ENCODE measurements at regions not wholly inside any gene's neighbourhood (a gene's known extent, or its start where the extent isn't known, plus 50 kb on each side); places are given as distances from the start of the nearest gene placed in this dataset.

DNA sequence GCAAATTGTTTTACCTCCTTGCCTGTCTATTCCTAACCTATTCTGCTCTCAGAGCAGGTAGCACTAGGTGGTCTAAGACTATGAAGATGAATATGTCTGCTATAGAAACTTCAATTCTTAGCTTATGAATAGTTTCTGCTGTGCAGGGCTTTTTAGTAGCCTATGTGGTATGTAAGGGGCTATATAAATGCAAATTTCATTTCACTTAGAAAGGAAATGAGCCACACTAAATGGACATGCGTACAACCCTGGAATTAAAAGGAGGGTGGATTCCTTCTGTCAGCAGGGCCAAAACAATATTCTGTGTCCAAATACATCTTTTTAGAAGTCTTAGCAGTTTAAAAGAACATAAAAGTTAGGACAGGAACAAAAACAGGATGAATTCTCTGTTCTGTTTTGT lies 163.9 kb upstream of the GEMIN8 start:
- Mint-ChIP-seq H3K27ac (no peak overlapping the region), H3K9me3 (no peaks in the 10 kb centered on the region), H3K4me1 (no peaks in the 10 kb centered on the region), H3K27me3 (no peaks in the 10 kb centered on the region), H3K36me3 (ENCODE audit: low read depth) (no peaks in the 10 kb centered on the region), H3K4me3 (no peak overlapping the region)
- intact Hi-C loops (cut with micrococcal nuclease): no loop called here
- DNase-seq: no peak

DNA sequence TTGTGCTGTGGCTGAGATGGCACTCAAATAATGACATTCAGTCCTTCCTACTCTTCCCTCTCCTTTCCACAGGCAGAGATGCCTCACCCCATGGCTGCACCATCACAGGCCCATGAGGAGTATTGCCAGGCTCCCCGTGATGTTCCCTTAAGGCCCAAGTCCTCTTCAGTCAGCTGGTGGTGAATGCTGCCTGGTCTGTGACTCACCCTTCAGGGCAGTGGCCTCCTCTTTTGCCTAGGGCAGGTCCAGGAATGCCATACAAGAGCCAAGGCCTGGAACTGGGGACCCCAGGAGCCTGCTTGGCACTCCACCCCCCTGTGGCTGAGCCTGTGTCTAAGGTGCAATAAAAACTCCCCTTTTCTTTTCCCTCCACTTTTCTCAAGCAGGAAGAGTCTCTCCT lies 144.2 kb upstream of the GEMIN8 start:
- DNase-seq: no peak
- intact Hi-C loops (cut with micrococcal nuclease): no loop called here
- Mint-ChIP-seq H3K27ac (no peak overlapping the region), H3K4me1 (no peaks in the 10 kb centered on the region), H3K9me3 (no peaks in the 10 kb centered on the region), H3K4me3 (no peak overlapping the region), H3K36me3 (ENCODE audit: low read depth) (no peaks in the 10 kb centered on the region), H3K27me3 (no peaks in the 10 kb centered on the region)

DNA sequence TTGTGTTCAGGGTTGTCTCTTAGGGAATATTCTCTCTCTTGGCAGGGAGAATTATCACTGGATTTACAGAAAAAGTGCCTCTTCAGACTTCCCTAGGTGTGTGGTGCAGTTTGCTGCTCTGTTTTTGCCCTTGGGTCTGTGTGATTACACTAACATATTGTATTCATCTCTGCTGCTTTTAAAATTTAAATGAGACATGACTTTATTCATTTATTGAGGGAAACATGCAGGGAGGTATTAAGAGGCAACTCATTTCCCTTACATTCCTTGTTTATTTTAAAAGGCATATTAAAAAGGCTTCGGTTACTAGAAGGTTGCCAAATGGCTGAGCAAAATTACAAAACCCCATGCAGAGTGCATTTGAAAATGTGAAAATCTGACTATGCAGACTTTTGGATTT lies 135.1 kb upstream of the GEMIN8 start:
- Mint-ChIP-seq H3K9me3 (no peaks in the 10 kb centered on the region), H3K27me3 (no peaks in the 10 kb centered on the region), H3K36me3 (ENCODE audit: low read depth) (no peaks in the 10 kb centered on the region), H3K4me3 (no peak overlapping the region), H3K4me1 (no peaks in the 10 kb centered on the region), H3K27ac (no peak overlapping the region)
- intact Hi-C loops (cut with micrococcal nuclease): no loop called here
- no peak for DNase-seq

DNA sequence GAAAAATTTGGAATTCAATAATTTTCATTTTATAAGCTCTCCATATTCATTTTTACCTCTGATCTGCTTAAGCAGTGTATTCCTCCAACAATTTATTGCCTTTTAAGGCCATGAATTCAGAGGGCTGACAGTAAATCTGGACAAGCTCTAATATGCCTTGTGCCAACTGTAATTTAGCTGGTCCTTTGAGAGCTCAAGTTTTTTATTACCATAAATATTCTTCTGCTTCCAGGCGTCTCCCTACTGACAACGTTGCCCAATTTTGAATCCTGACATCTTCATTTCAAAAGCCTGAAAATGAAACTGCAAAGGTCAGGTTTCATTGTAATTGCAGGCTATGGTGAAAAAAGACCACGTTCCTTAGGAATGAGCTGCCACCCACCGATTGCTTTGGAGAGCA lies 95.8 kb upstream of the GEMIN8 start:
- H3K36me3 Mint-ChIP-seq (ENCODE audit: low read depth): no peaks in the 10 kb centered on the region

DNA sequence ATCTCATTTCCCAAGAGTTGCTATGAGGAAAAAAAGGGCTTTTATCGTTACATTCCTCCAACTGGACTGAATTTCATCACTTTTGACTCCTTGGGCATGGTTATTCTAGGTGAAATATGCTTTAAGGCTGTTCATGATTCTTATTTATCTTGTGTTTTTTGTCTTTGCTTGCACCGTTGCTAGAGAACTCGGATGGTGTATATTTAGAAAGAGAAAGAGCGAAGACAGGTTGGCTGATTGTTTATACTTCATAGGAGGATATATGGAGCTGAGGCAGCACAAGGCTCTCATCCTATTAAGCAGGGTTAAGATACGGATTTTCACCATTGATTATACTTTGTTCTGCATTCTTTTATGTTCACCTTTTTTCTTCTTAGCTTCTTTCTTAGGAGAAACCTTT lies 94.9 kb upstream of the GEMIN8 start:
- no peak overlapping the region for H3K27ac Mint-ChIP-seq
- H3K27me3 Mint-ChIP-seq: no peaks in the 10 kb centered on the region
- DNase-seq: no peak
- no peak overlapping the region for H3K4me3 Mint-ChIP-seq
- no peaks in the 10 kb centered on the region for H3K36me3 Mint-ChIP-seq (ENCODE audit: low read depth)
- H3K9me3 Mint-ChIP-seq: no peaks in the 10 kb centered on the region
- H3K4me1 Mint-ChIP-seq: no peaks in the 10 kb centered on the region
- intact Hi-C loops (cut with micrococcal nuclease): no loop called here

More for the DNA sequence above, 95.8 kb upstream of the GEMIN8 start:
- intact Hi-C loops (cut with micrococcal nuclease): no loop called here
- DNase-seq: no peak
- H3K27ac Mint-ChIP-seq: no peak overlapping the region
- H3K27me3 Mint-ChIP-seq: no peaks in the 10 kb centered on the region
- no peak overlapping the region for H3K4me3 Mint-ChIP-seq
- no peaks in the 10 kb centered on the region for H3K9me3 Mint-ChIP-seq
- H3K4me1 Mint-ChIP-seq: no peaks in the 10 kb centered on the region

DNA sequence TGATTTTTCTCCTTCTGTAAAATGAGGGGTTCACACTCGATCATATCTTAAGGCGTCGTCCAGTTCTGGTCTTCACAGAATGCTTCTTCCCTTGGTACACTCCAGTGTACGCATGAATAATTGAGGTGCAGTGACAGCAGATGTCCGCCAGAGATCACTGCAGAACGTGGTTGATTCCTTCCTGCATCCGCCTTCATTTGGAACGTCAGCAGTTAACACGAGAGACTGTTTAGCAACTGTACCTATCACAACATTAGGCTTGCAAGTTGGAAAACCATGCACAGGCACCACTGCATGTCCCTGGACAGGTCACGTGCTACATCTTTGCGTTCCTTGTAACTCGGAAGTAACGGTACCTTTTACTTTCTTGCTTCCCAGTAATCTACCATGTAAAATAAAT lies 66.0 kb upstream of the GEMIN8 start:
- H3K36me3 Mint-ChIP-seq (ENCODE audit: low read depth): no peaks in the 10 kb centered on the region
- H3K4me3 Mint-ChIP-seq: no peak overlapping the region
- no peak overlapping the region for H3K27ac Mint-ChIP-seq
- H3K4me1 Mint-ChIP-seq: no peaks in the 10 kb centered on the region
- peak; percentile 76 for DNase-seq
- peaks cover 1% of the 10 kb centered on the region for H3K27me3 Mint-ChIP-seq
- no peaks in the 10 kb centered on the region for H3K9me3 Mint-ChIP-seq
- intact Hi-C loops (cut with micrococcal nuclease): loop anchor here (2.0 kb wide), 2 partner anchors 433 to 1047 kb away; partner anchors contain the start of gene GLRA2

DNA sequence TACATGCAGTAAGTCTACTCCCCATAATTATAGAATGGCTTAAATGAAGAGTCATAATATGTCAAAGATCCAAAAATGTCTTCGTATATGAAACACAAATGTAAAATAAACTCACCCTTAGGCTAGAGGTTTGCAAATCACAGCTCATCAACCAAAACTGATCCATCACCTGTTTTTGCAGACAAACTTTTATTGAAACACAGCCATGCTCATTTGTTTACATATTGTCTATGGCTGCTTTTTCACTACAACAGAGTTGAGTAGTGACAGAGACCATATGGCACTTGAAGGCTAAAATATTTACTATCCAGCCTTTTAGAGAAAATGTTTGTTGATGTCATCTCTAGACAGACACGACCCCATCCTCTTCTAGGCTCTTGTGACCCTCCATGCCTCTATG lies 64.5 kb upstream of the GEMIN8 start:
- no peak overlapping the region for H3K4me3 Mint-ChIP-seq
- H3K27ac Mint-ChIP-seq: no peak overlapping the region
- H3K4me1 Mint-ChIP-seq: no peaks in the 10 kb centered on the region
- DNase-seq: no peak
- no peaks in the 10 kb centered on the region for H3K9me3 Mint-ChIP-seq
- no peaks in the 10 kb centered on the region for H3K36me3 Mint-ChIP-seq (ENCODE audit: low read depth)
- intact Hi-C loops (cut with micrococcal nuclease): loop anchor here (2.0 kb wide), 2 partner anchors 435 to 1049 kb away; partner anchors contain the start of gene GLRA2
- H3K27me3 Mint-ChIP-seq: peaks cover 3% of the 10 kb centered on the region

DNA sequence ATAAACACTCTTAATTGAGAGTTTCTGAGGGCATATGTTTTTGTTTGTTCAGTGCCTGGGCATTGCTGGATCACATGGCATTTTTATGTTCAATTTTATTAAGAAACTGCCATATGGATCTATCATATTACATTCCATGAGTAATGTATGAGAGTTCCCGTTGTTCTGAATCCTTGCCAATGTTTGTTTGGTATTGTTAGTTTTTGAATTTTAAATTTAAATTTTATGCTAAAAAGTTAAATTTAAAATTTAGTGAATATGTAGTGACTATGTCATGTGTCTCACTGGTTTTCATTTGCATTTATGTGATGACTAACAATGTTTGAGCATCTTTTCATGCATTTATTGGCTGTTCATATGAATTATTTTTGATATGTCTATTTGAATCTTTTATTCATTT lies 54.8 kb upstream of the GEMIN8 start:
- no peak overlapping the region for H3K4me3 Mint-ChIP-seq
- H3K4me1 Mint-ChIP-seq: no peaks in the 10 kb centered on the region
- H3K27ac Mint-ChIP-seq: no peak overlapping the region
- intact Hi-C loops (cut with micrococcal nuclease): no loop called here
- no peaks in the 10 kb centered on the region for H3K36me3 Mint-ChIP-seq (ENCODE audit: low read depth)
- H3K27me3 Mint-ChIP-seq: peaks cover 4% of the 10 kb centered on the region
- H3K9me3 Mint-ChIP-seq: no peaks in the 10 kb centered on the region
- DNase-seq: no peak

DNA sequence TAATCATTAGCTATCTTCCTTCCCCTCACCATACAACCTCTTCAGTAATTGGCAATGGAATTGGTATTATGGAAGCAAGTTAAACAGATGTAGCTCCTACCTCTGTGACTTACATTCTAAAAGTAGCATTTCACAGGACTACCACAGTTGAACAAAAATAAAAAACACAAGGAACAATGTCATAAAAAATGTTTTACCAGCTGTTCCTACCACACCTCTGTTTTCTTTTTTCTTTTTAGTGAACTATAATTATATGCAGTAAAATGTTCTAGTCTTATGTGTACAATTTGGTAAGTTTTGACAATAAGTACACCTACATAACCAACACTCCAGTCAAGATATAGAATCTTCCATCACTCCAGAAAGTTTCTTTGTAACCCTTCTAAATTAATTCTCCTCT lies 54.1 kb upstream of the GEMIN8 start:
- H3K4me3 Mint-ChIP-seq: no peak overlapping the region
- no peak for DNase-seq
- H3K4me1 Mint-ChIP-seq: no peaks in the 10 kb centered on the region

DNA sequence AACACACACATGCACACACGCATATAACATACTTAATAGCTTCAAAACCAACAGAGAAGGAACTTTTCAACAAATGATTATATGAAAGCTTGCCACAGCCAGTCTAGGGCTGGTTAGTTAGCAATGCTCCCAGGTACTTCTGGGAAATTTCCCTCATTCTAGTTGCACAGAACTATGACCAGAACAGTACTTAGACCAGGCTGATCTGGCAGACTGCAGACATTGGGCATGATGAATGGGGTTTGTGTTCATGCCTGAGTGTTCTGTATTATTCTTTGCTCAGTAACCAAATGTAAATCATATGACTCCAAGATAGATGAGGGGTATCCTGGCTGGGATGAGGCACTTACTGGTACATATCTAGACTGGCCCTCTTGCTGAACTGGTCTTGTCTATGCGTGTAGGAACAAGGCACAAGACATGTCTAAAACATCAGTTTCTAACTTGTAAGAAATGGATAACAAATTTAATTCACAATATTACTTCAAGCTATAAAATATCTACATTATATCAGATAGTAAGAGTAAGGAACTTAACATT lies 50.3 kb upstream of the GEMIN8 start:
- H3K4me3 Mint-ChIP-seq: no peak overlapping the region
- no peaks in the 10 kb centered on the region for H3K9me3 Mint-ChIP-seq
- H3K36me3 Mint-ChIP-seq (ENCODE audit: low read depth): no peaks in the 10 kb centered on the region
- intact Hi-C loops (cut with micrococcal nuclease): no loop called here
- no peak overlapping the region for H3K27ac Mint-ChIP-seq
- H3K4me1 Mint-ChIP-seq: no peaks in the 10 kb centered on the region
- H3K27me3 Mint-ChIP-seq: peaks cover 4% of the 10 kb centered on the region
- no peak for DNase-seq

More for the DNA sequence above, 54.1 kb upstream of the GEMIN8 start:
- no peaks in the 10 kb centered on the region for H3K9me3 Mint-ChIP-seq
- no peaks in the 10 kb centered on the region for H3K36me3 Mint-ChIP-seq (ENCODE audit: low read depth)
- peaks cover 4% of the 10 kb centered on the region for H3K27me3 Mint-ChIP-seq
- intact Hi-C loops (cut with micrococcal nuclease): no loop called here
- H3K27ac Mint-ChIP-seq: no peak overlapping the region
